B cell (primary cell): ENCODE measurements at regions not wholly inside any gene's neighbourhood (a gene's known extent, or its start where the extent isn't known, plus 50 kb on each side); places are given as distances from the start of the nearest gene placed in this dataset.

Experiments
- ATAC-seq: fragments of 200-7000 bp; cut with Tn5 transposase; one replicate; pipeline ENCODE4 v1.10.0; 2021; ENCODE audit warnings: low read depth, mild to moderate bottlenecking, moderate number of reproducible peaks, moderate library complexity
- CTCF ChIA-PET: fragments of 350-600 bp; sonication (Branson Sonifier 250); formaldehyde crosslinking; loops from one replicate; lab custom pipeline; 2021; ENCODE audit warnings: antibody characterized with exemption, inconsistent platforms; lab: Charles Lee
- POLR2A ChIA-PET: fragments of 350-600 bp; sonication (Branson Sonifier 250); formaldehyde crosslinking; loops from one replicate; lab custom pipeline; 2021; ENCODE audit warnings: antibody characterized with exemption; lab: Charles Lee
- DNase-seq: peaks from one replicate; pipeline ENCODE4 v3.0.0; 2013
- H2AFZ ChIP-seq: 2 replicates; pipeline ENCODE4 v1.6.1; 2012; ENCODE audit warnings: mild to moderate bottlenecking, low read depth, low read length; ENCODE audit not compliant: insufficient read depth, poor library complexity, severe bottlenecking
- H3K27ac ChIP-seq, 2 donors: 1 replicate in 1 of 2; 2 replicates in 1 of 2; pipeline ENCODE4 v1.5.1; 2012 to 2013; ENCODE audit warnings: low read length in 2 of 2, mild to moderate bottlenecking in 2 of 2, moderate library complexity in 1 of 2
- H3K27me3 ChIP-seq, 4 experiments: fragments of 200-600 bp in 1 of 4; sonication (generic) in 1 of 4; replicated peaks in 1 of 4; 1 replicate in 2 of 4; 2 replicates in 2 of 4; pipeline versions ENCODE4 v1.6.1 to v1.7.0; 2013 to 2016; ENCODE audit warnings: low read length in 3 of 4, mild to moderate bottlenecking in 2 of 4, mixed read lengths in 1 of 4, moderate library complexity in 1 of 4; ENCODE audit not compliant: insufficient read depth in 4 of 4, control insufficient read depth in 3 of 4; ENCODE audit errors: control extremely low read depth in 1 of 4
- H3K36me3 ChIP-seq, 2 experiments: replicated peaks in 1 of 2; 1 replicate in 1 of 2; 2 replicates in 1 of 2; pipeline versions ENCODE4 v1.6.1 to v1.7.1; 2013; ENCODE audit warnings: low read length in 1 of 2; ENCODE audit not compliant: insufficient read depth in 2 of 2, control insufficient read depth in 1 of 2; ENCODE audit errors: control extremely low read depth in 1 of 2, extremely low read depth in 1 of 2
- H3K4me1 ChIP-seq, 2 donors: fragments of 200-600 bp in 1 of 2; sonication (generic) in 1 of 2; 1 replicate in 1 of 2; 2 replicates in 1 of 2; pipeline versions ENCODE4 v1.5.1 to v1.6.1; 2013 to 2017; ENCODE audit warnings: low read length in 2 of 2; ENCODE audit not compliant: control insufficient read depth in 2 of 2, insufficient read depth in 2 of 2
- H3K4me2 ChIP-seq: replicated peaks from 2 replicates; pipeline ENCODE3; 2012; ENCODE audit warnings: mild to moderate bottlenecking, low read depth, low read length; ENCODE audit not compliant: poor library complexity, severe bottlenecking
- H3K4me3 ChIP-seq, 5 experiments: fragments of 200-600 bp in 1 of 5; sonication (generic) in 1 of 5; 1 replicate in 3 of 5; 2 replicates in 2 of 5; pipeline versions ENCODE4 v1.5.1 to v1.7.0; 2011 to 2016; ENCODE audit warnings: low read length in 4 of 5, mild to moderate bottlenecking in 4 of 5, low read depth in 2 of 5, control low read depth in 1 of 5, moderate library complexity in 1 of 5; ENCODE audit not compliant: insufficient read depth in 1 of 5; ENCODE audit errors: control extremely low read depth in 1 of 5, extremely low read depth in 1 of 5
- H3K79me2 ChIP-seq: fragments of 200-600 bp; sonication (generic); one replicate; pipeline ENCODE4 v1.6.0; 2016; ENCODE audit warnings: low read length; ENCODE audit not compliant: control insufficient read depth, insufficient read depth
- H3K9ac ChIP-seq: fragments of 200-600 bp; sonication (generic); 2 replicates; pipeline ENCODE4 v1.6.1; 2017; ENCODE audit warnings: mild to moderate bottlenecking, low read length, moderate library complexity
- H3K9me3 ChIP-seq, 3 donors: one replicate each; pipeline versions ENCODE4 v1.6.1 to v1.7.1; 2013; ENCODE audit warnings: low read length in 2 of 3; ENCODE audit not compliant: control insufficient read depth in 2 of 3, insufficient read depth in 1 of 3; ENCODE audit errors: control extremely low read depth in 1 of 3
- H4K20me1 ChIP-seq: 2 replicates; pipeline ENCODE4 v1.6.0; 2012; ENCODE audit warnings: mild to moderate bottlenecking, low read length; ENCODE audit not compliant: insufficient read depth, control insufficient read depth, poor library complexity, severe bottlenecking
- H3K27ac Mint-ChIP-seq: one replicate; pipeline ENCODE4 v1.8.0; 2021; ENCODE audit warnings: mixed read lengths
- H3K27me3 Mint-ChIP-seq: one replicate; pipeline ENCODE4 v1.8.0; 2021; ENCODE audit warnings: mixed read lengths
- H3K4me1 Mint-ChIP-seq: one replicate; pipeline ENCODE4 v1.8.0; 2021; ENCODE audit warnings: mixed read lengths
- H3K4me3 Mint-ChIP-seq: one replicate; pipeline ENCODE4 v1.8.0; 2021; ENCODE audit warnings: mixed read lengths
- H3K9me3 Mint-ChIP-seq: one replicate; pipeline ENCODE4 v1.8.0; 2022; ENCODE audit warnings: mixed read lengths; ENCODE audit not compliant: insufficient read depth
- CTCF ChIP-seq: fragments of 200-600 bp; IDR thresholded peaks from one replicate; pipeline ENCODE4 v1.8.0; 2022; ENCODE audit warnings: antibody characterized with exemption, mild to moderate bottlenecking
- EZH2 ChIP-seq: IDR thresholded peaks from 2 replicates; pipeline ENCODE4 v1.6.1; 2012; ENCODE audit warnings: borderline replicate concordance, low read depth, mild to moderate bottlenecking, moderate library complexity, low read length; ENCODE audit not compliant: insufficient read depth, poor library complexity, severe bottlenecking
- WGBS: methylation state at CpG from one replicate; pipeline ENCODE4 v1.1.5; 2013; ENCODE audit warnings: missing lambda C conversion rate; ENCODE audit not compliant: insufficient coverage; 5-methylcytosine and 5-hydroxymethylcytosine counted together
- intact Hi-C: fragments of 100-400 bp; cut with micrococcal nuclease; formaldehyde crosslinking; loops from one replicate; pipeline ENCODE4 v1.10.0; 2022

- H3K9me3 Mint-ChIP-seq, result no peaks in the 10 kb centered on the region
- no peak for DNase-seq
- Histone ChIP-seq H3K27me3 (no peaks in the 10 kb centered on the region), H3K4me1 (no peaks in the 10 kb centered on the region), H3K27ac (no peak overlapping the region), H3K4me3 (no peak overlapping the region), H3K36me3 (no peaks in the 10 kb centered on the region), H3K79me2 (no peaks in the 10 kb centered on the region), H3K9me3 (no peaks in the 10 kb centered on the region), H4K20me1 (no peaks in the 10 kb centered on the region), H2AFZ (no peak overlapping the region), H3K9ac (no peak overlapping the region), H3K4me2 (no peak overlapping the region)
- no peak overlapping the region for H3K27ac Mint-ChIP-seq
- intact Hi-C loops, result no loop called here
- H3K4me1 Mint-ChIP-seq, result peaks cover 9% of the 10 kb centered on the region
- H3K4me3 Mint-ChIP-seq, result no peak overlapping the region
- no peak for TF ChIP-seq EZH2
- no peak for ATAC-seq
- POLR2A ChIA-PET, result no interaction called here
- CTCF ChIA-PET, result no interaction called here
- WGBS, result no CpG with 5 or more reads among the region's 7 CpGs
- H3K27me3 Mint-ChIP-seq, result no peaks in the 10 kb centered on the region
Observed at GRCh38 chr6:14751645-14752175, 494.2 kb upstream of the JARID2 start.

- H3K4me1 Mint-ChIP-seq, result peaks cover 5% of the 10 kb centered on the region
- intact Hi-C loops, result no loop called here
Observed at GRCh38 chr6:14754751-14755513, 490.9 kb upstream of the JARID2 start.

More at GRCh38 chr6:14754751-14755513, 490.9 kb upstream of the JARID2 start:
- TF ChIP-seq CTCF, result no peak
- TF ChIP-seq EZH2, result no peak
- 93% methylated on average over 15 of the region's 22 CpGs for WGBS
- Histone ChIP-seq H4K20me1 (no peaks in the 10 kb centered on the region), H3K27me3 (no peaks in the 10 kb centered on the region), H3K4me2 (peak overlapping the region; percentile 18), H3K9ac (peak overlapping the region; percentile 3), H3K4me1 (no peaks in the 10 kb centered on the region), H3K9me3 (no peaks in the 10 kb centered on the region), H3K36me3 (no peaks in the 10 kb centered on the region), H3K4me3 (peak overlapping the region in 2 of 5 experiments; percentile 10 to 24), H3K79me2 (no peaks in the 10 kb centered on the region), H2AFZ (no peak overlapping the region), H3K27ac (no peak overlapping the region)
- DNase-seq (no peak), ATAC-seq (peak; percentile 56)
- H3K27ac Mint-ChIP-seq, result no peak overlapping the region
- CTCF ChIA-PET, result no interaction called here
- H3K27me3 Mint-ChIP-seq, result no peaks in the 10 kb centered on the region
- H3K4me3 Mint-ChIP-seq, result peak overlapping the region; percentile 70
- POLR2A ChIA-PET, result no interaction called here
- H3K9me3 Mint-ChIP-seq, result no peaks in the 10 kb centered on the region
